VCaP (cell line): ENCODE measurements at regions not wholly inside any gene's neighbourhood (a gene's known extent, or its start where the extent isn't known, plus 50 kb on each side); places are given as distances from the start of the nearest gene placed in this dataset.

Source experiments
- H3K27ac ChIP-seq: fragments of 450-650 bp; 2 replicates; pipeline ENCODE4 v1.5.1; 2017
- CTCF ChIP-seq: fragments of 450-650 bp; conservative IDR thresholded peaks from 2 replicates; pipeline ENCODE4 v1.5.1; 2017; ENCODE audit warnings: mild to moderate bottlenecking, moderate library complexity

GRCh38 chr6:132964101-132964867 is 149.9 kb downstream of the RPS12 start:
- no peak overlapping the region for H3K27ac ChIP-seq
- TF ChIP-seq CTCF = no peak

DNA sequence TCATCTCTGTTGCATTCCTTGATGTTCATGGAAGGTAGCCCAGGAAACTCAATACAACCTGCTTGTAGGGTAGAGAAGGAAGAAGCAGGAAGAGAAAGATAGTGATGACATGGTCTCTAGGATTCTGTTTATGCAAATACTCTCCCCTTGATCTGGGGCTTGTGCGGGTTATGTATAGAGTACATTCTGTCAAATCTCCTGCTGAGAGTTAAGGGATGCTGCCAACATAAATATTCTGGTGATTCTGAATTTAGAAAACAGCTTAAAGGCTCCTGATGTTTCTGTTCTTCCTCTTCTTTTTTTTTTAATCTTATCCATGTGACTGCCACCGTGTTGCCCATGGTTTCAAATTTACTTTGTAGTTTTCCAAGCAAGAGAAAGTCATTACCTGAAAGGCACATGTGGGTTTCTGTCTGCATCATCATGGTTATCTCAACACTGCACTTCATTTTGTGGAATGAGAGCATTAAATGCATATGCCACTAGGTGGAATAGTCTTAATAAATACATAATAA is 150.6 kb downstream of the RPS12 start:
- no peak overlapping the region for H3K27ac ChIP-seq
- TF ChIP-seq CTCF = 0 out of 2 replicates have a peak, but pooled peaks have one; percentile 11

DNA sequence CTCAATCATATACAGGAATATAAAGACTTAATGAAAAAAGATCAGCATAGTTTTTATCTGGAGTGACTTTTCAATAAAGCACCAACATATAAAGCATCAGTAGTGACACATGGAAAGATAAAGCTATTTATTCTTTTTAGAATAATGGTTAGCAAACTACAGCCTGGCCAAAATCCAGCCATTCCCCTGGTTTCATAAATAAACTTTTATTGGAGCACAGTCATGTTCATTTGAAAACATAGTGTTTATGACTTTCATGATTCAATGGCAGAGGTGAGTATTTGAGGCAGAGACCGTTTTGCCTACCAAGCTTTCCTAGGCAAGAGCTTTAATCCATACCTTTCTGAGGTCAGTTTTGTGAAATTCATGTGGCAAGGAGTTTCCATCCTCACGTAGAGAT is 153.5 kb downstream of the RPS12 start:
- TF ChIP-seq CTCF = no peak
- H3K27ac ChIP-seq = peak overlapping the region; percentile 36; the same call in 1 of the 2 replicates

DNA sequence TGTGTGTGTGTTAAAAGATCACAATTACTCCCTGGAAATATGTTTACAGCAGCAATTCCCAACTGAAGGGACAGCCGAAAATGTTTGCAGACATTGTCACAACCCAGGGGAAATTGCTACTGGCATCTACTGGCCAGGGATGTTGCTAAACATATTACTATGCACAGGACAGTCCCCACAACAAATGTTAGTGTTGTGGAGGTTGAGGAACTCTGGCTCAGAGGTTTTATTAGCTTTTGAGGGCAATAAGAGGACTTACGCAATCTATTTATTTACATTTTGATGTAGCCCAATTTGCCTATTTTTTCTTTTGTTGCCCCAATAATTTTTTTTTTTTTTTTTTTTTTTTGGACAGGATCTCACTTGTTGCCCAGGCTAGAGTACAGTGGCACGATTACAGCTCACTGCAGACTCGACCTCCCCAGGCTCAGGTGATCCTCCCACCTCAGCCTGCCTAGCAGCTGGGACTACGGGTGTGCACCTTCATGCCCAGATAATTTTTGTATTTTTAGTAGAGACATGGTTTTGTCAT is 154.1 kb downstream of the RPS12 start:
- TF ChIP-seq CTCF = no peak
- H3K27ac ChIP-seq = peak overlapping the region; percentile 36; the same call in 1 of the 2 replicates

DNA sequence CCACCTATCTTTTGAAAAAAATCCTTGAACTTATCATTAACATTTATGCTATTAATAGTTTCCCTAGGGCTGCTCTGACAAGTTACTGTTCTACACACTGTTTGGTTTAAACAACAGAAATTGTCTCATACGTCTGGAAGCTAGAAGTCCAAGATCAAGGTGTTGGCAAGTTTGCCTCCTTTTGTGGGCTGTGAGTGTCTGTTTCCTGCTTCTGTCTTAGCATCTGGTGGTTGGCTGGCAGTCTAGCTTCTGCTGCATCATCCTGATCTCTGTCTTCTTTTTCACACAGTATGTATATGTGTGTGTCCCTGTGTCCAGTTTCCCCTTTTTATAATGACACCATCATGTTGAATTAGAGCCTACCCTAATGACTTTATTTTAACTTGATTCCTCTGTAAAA is 154.8 kb downstream of the RPS12 start:
- no peak overlapping the region for H3K27ac ChIP-seq
- TF ChIP-seq CTCF = no peak

DNA sequence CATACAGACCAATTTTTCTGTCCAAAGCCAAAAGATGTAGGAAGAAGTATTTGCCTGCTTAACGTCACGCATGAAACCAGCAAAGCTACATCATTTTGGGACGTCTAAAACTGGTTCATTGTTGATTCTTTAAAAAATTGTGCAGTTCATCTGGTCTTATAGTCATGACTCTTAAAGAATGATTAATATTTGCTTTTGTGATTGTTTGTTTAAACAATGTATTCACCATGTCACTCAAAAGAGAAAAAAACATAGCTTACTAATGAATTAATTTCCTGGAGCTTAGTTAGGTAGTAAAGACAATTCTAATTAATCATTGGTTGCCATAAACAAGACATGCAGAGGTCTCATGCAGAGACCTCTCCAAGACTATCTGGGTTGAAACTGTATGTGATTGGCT is 157.3 kb downstream of the RPS12 start:
- H3K27ac ChIP-seq = no peak overlapping the region
- no peak for TF ChIP-seq CTCF

GRCh38 chr6:132972254-132972653 is 157.9 kb downstream of the RPS12 start:
- H3K27ac ChIP-seq = no peak overlapping the region
- no peak for TF ChIP-seq CTCF
